ENCODE measurements at regions not wholly inside any gene's neighbourhood (a gene's known extent, or its start where the extent isn't known, plus 50 kb on each side); places are given as distances from the start of the nearest gene placed in this dataset.

DNA sequence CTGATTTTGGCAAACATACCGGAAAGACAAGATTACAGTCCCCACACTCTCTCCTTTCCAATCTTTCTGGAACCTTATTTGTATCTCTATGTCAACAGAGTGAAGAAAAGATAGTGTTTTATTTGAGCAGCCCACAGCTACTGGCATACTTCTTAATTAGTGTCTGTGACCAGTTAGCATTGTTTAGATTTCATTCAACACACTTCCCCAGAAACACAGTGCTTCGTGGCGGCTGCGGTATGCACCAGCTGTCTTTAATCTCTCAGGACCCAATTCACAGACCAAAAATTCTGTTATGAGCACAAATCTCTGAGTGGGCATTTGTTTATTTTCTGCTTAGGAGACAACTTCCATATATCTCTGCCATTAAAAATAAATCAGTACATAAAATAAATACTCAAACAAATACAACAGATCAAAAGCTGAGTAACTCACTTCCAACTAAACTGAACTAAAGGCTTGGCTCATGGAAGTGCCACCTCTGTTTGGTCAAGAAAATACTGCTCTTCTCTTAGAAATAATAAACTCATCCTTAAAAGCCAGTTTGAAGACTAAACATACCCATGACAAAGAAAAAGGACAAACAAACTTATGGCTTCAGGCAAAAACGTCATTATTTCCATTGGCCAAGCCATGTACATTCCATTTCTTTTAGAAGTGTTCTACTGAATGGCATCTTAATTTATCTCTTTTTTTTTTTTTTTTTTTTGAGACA, 392.4 kb downstream of the TXNL1 start:
- TF ChIP-seq TAF1 (IDR thresholded peaks at IDR 0.05; ENCODE audit: borderline replicate concordance, low read depth, low read length) = no peak
- TF ChIP-seq POLR2AphosphoS5 (IDR thresholded peaks at IDR 0.05; ENCODE audit: low read depth, low read length) = no peak
- no peak for TF ChIP-seq POLR2A (IDR thresholded peaks at IDR 0.05; ENCODE audit: low read depth, low read length)

Measured in GM12892 (cell line).